B cell (primary cell): ENCODE measurements at regions not wholly inside any gene's neighbourhood (a gene's known extent, or its start where the extent isn't known, plus 50 kb on each side); places are given as distances from the start of the nearest gene placed in this dataset.

Source experiments
- CTCF ChIP-seq: fragments of 200-600 bp; IDR thresholded peaks from one replicate; pipeline ENCODE4 v1.8.0; 2022; ENCODE audit warnings: antibody characterized with exemption, mild to moderate bottlenecking
- EZH2 ChIP-seq: IDR thresholded peaks from 2 replicates; pipeline ENCODE4 v1.6.1; 2012; ENCODE audit warnings: borderline replicate concordance, low read depth, mild to moderate bottlenecking, moderate library complexity, low read length; ENCODE audit not compliant: insufficient read depth, poor library complexity, severe bottlenecking

GRCh38 chr11:119580751-119581150 is 148.2 kb downstream of the NECTIN1 start:
- TF ChIP-seq CTCF (no peak), EZH2 (no peak)
